Naive thymus-derived CD8-positive, alpha-beta T cell (primary cell): ENCODE measurements at regions not wholly inside any gene's neighbourhood (a gene's known extent, or its start where the extent isn't known, plus 50 kb on each side); places are given as distances from the start of the nearest gene placed in this dataset.
A peak's percentile ranks its signal among the peaks of the same experiment; 100 is the strongest.

Experiments
- ATAC-seq, 2 donors: fragments of 150-1000 bp; cut with Tn5 transposase in 1 of 2; sonication (Bioruptor Pico), chemical (Tn5 transposase) in 1 of 2; 1 replicate in 1 of 2; 2 replicates in 1 of 2; pipeline ENCODE4 v1.10.0; 2021; ENCODE audit warnings: mild to moderate bottlenecking in 2 of 2, moderate library complexity in 2 of 2
- POLR2A ChIA-PET: fragments of 350-600 bp; sonication (Branson Sonifier 250); formaldehyde crosslinking; loops from one replicate; lab custom pipeline; 2021; ENCODE audit warnings: antibody characterized with exemption; lab: Charles Lee
- DNase-seq, 10 donors: peaks; one replicate each; pipeline versions ENCODE4 v3.0.0 to v3.0.0-alpha.2; 2020 to 2022
- H3K27ac Mint-ChIP-seq, 10 donors: one replicate each; pipeline ENCODE4 v1.8.0; 2020 to 2022; ENCODE audit warnings: mild to moderate bottlenecking in 10 of 10, mixed read lengths in 10 of 10, moderate library complexity in 4 of 10, inconsistent platforms in 1 of 10
- H3K27me3 Mint-ChIP-seq, 5 donors: one replicate each; pipeline ENCODE4 v1.8.0; 2021 to 2022; ENCODE audit warnings: mixed read lengths in 5 of 5
- H3K36me3 Mint-ChIP-seq, 3 donors: one replicate each; pipeline ENCODE4 v1.8.0; 2020 to 2022; ENCODE audit warnings: mixed read lengths in 3 of 3, mild to moderate bottlenecking in 2 of 3, inconsistent platforms in 1 of 3
- H3K4me1 Mint-ChIP-seq, 4 donors: one replicate each; pipeline ENCODE4 v1.8.0; 2021 to 2022; ENCODE audit warnings: mixed read lengths in 4 of 4
- H3K4me3 Mint-ChIP-seq, 10 donors: one replicate each; pipeline ENCODE4 v1.8.0; 2020 to 2022; ENCODE audit warnings: mild to moderate bottlenecking in 10 of 10, mixed read lengths in 10 of 10, moderate library complexity in 6 of 10, inconsistent platforms in 1 of 10
- H3K9me3 Mint-ChIP-seq, 9 donors: one replicate each; pipeline ENCODE4 v1.8.0; 2020 to 2022; ENCODE audit warnings: mixed read lengths in 9 of 9, mild to moderate bottlenecking in 3 of 9, inconsistent platforms in 1 of 9, moderate library complexity in 1 of 9

- H3K4me1 Mint-ChIP-seq: peaks cover 4 to 22% (median 8%) of the 10 kb centered on the region in 4 donors
- POLR2A ChIA-PET: no interaction called here
- no peaks in the 10 kb centered on the region for H3K36me3 Mint-ChIP-seq
- peaks cover 0 to 6% (median 4%) of the 10 kb centered on the region in 5 donors for H3K27me3 Mint-ChIP-seq
- H3K4me3 Mint-ChIP-seq: no peak overlapping the region
- no peaks in the 10 kb centered on the region for H3K9me3 Mint-ChIP-seq
- no peak for DNase-seq
- no peak overlapping the region for H3K27ac Mint-ChIP-seq
- ATAC-seq: no peak
Measured at GRCh38 chr2:16261071-16261470, 320.7 kb downstream of the MYCN start.

GRCh38 chr2:16260041-16260830, 319.9 kb downstream of the MYCN start:
- no peak for ATAC-seq
- Mint-ChIP-seq H3K36me3 (no peaks in the 10 kb centered on the region), H3K4me3 (no peak overlapping the region), H3K9me3 (no peaks in the 10 kb centered on the region), H3K27ac (no peak overlapping the region), H3K27me3 (peaks cover 0 to 8% (median 3%) of the 10 kb centered on the region in 5 donors), H3K4me1 (peaks cover 4 to 22% (median 8%) of the 10 kb centered on the region in 4 donors)
- no peak for DNase-seq
- POLR2A ChIA-PET: no interaction called here

GRCh38 chr2:16259010-16259409, 318.7 kb downstream of the MYCN start:
- Mint-ChIP-seq H3K4me1 (peaks cover 4 to 22% (median 8%) of the 10 kb centered on the region in 4 donors), H3K27me3 (peaks cover 0 to 8% (median 7%) of the 10 kb centered on the region in 5 donors), H3K36me3 (no peaks in the 10 kb centered on the region), H3K9me3 (no peaks in the 10 kb centered on the region), H3K27ac (no peak overlapping the region), H3K4me3 (no peak overlapping the region)
- POLR2A ChIA-PET: no interaction called here
- ATAC-seq (no peak), DNase-seq (no peak)

- ATAC-seq: no peak
- no peak overlapping the region for H3K27ac Mint-ChIP-seq
- H3K4me1 Mint-ChIP-seq: peaks cover 4 to 22% (median 8%) of the 10 kb centered on the region in 4 donors
- H3K27me3 Mint-ChIP-seq: peaks cover 0 to 8% (median 5%) of the 10 kb centered on the region in 5 donors
- H3K9me3 Mint-ChIP-seq: no peaks in the 10 kb centered on the region
- DNase-seq: no peak
- H3K36me3 Mint-ChIP-seq: no peaks in the 10 kb centered on the region
- POLR2A ChIA-PET: no interaction called here
- H3K4me3 Mint-ChIP-seq: no peak overlapping the region
Measured at GRCh38 chr2:16258350-16258749, 318.0 kb downstream of the MYCN start.

GRCh38 chr2:16257322-16258028, 317.1 kb downstream of the MYCN start:
- no peak overlapping the region for H3K4me3 Mint-ChIP-seq
- DNase-seq (no peak), ATAC-seq (no peak)
- peaks cover 0 to 8% (median 4%) of the 10 kb centered on the region in 5 donors for H3K27me3 Mint-ChIP-seq
- H3K9me3 Mint-ChIP-seq: no peaks in the 10 kb centered on the region
- H3K27ac Mint-ChIP-seq: peak overlapping the region in 2 of 10 donors; percentile 38 to 41
- POLR2A ChIA-PET: no interaction called here
- peaks cover 4 to 22% (median 8%) of the 10 kb centered on the region in 4 donors for H3K4me1 Mint-ChIP-seq
- no peaks in the 10 kb centered on the region for H3K36me3 Mint-ChIP-seq

GRCh38 chr2:16256601-16257321, 316.4 kb downstream of the MYCN start:
- ATAC-seq (no peak), DNase-seq (no peak)
- peaks cover 4 to 22% (median 8%) of the 10 kb centered on the region in 4 donors for H3K4me1 Mint-ChIP-seq
- H3K4me3 Mint-ChIP-seq: peak overlapping the region in 1 of 10 donors; percentile 12
- no peaks in the 10 kb centered on the region for H3K36me3 Mint-ChIP-seq
- H3K27ac Mint-ChIP-seq: peak overlapping the region in 2 of 10 donors; percentile 38 to 41
- peaks cover 0 to 8% (median 4%) of the 10 kb centered on the region in 5 donors for H3K27me3 Mint-ChIP-seq
- POLR2A ChIA-PET: no interaction called here
- no peaks in the 10 kb centered on the region for H3K9me3 Mint-ChIP-seq

- Mint-ChIP-seq H3K27me3 (peaks cover 2 to 8% (median 4%) of the 10 kb centered on the region in 5 donors), H3K9me3 (no peaks in the 10 kb centered on the region), H3K4me1 (peaks cover 4 to 22% (median 8%) of the 10 kb centered on the region in 4 donors), H3K4me3 (no peak overlapping the region), H3K36me3 (no peaks in the 10 kb centered on the region), H3K27ac (no peak overlapping the region)
- no peak for ATAC-seq
- POLR2A ChIA-PET: no interaction called here
- no peak for DNase-seq
Measured at GRCh38 chr2:16255120-16255519, 314.8 kb downstream of the MYCN start.

- POLR2A ChIA-PET: no interaction called here
- peaks cover 4 to 22% (median 8%) of the 10 kb centered on the region in 4 donors for H3K4me1 Mint-ChIP-seq
- H3K27me3 Mint-ChIP-seq: peaks cover 2 to 8% (median 4%) of the 10 kb centered on the region in 5 donors
- no peaks in the 10 kb centered on the region for H3K9me3 Mint-ChIP-seq
- H3K27ac Mint-ChIP-seq: no peak overlapping the region
- H3K4me3 Mint-ChIP-seq: no peak overlapping the region
- no peaks in the 10 kb centered on the region for H3K36me3 Mint-ChIP-seq
- no peak for ATAC-seq
- no peak for DNase-seq
Measured at GRCh38 chr2:16254356-16254965, 314.1 kb downstream of the MYCN start.

- Mint-ChIP-seq H3K36me3 (no peaks in the 10 kb centered on the region), H3K9me3 (no peaks in the 10 kb centered on the region)
- ATAC-seq: no peak
Measured at GRCh38 chr2:16253291-16253690, 312.9 kb downstream of the MYCN start.

GRCh38 chr2:16252891-16253290, 312.5 kb downstream of the MYCN start:
- no peak overlapping the region for H3K27ac Mint-ChIP-seq
- H3K36me3 Mint-ChIP-seq: no peaks in the 10 kb centered on the region
- POLR2A ChIA-PET: no interaction called here
- DNase-seq: no peak
- no peak overlapping the region for H3K4me3 Mint-ChIP-seq
- peaks cover 4 to 8% (median 5%) of the 10 kb centered on the region in 5 donors for H3K27me3 Mint-ChIP-seq
- H3K9me3 Mint-ChIP-seq: no peaks in the 10 kb centered on the region
- no peak for ATAC-seq
- H3K4me1 Mint-ChIP-seq: peaks cover 4 to 18% (median 7%) of the 10 kb centered on the region in 4 donors

More at GRCh38 chr2:16253291-16253690, 312.9 kb downstream of the MYCN start:
- Mint-ChIP-seq H3K4me1 (peaks cover 4 to 22% (median 8%) of the 10 kb centered on the region in 4 donors), H3K27ac (no peak overlapping the region), H3K27me3 (peaks cover 4 to 8% (median 5%) of the 10 kb centered on the region in 5 donors), H3K4me3 (no peak overlapping the region)
- no peak for DNase-seq
- POLR2A ChIA-PET: no interaction called here

- ATAC-seq (no peak), DNase-seq (no peak)
- POLR2A ChIA-PET: no interaction called here
- Mint-ChIP-seq H3K4me3 (no peak overlapping the region), H3K27me3 (peaks cover 4 to 8% (median 5%) of the 10 kb centered on the region in 5 donors), H3K4me1 (peaks cover 0 to 11% (median 2%) of the 10 kb centered on the region in 4 donors), H3K36me3 (no peaks in the 10 kb centered on the region), H3K9me3 (no peaks in the 10 kb centered on the region), H3K27ac (no peak overlapping the region)
Measured at GRCh38 chr2:16252251-16252650, 311.9 kb downstream of the MYCN start.

- no peaks in the 10 kb centered on the region for H3K36me3 Mint-ChIP-seq
- H3K4me3 Mint-ChIP-seq: no peak overlapping the region
- H3K27me3 Mint-ChIP-seq: peaks cover 4 to 8% (median 5%) of the 10 kb centered on the region in 5 donors
- H3K4me1 Mint-ChIP-seq: peaks cover 0 to 6% (median 0%) of the 10 kb centered on the region in 4 donors
- DNase-seq (no peak), ATAC-seq (no peak)
- H3K27ac Mint-ChIP-seq: no peak overlapping the region
- POLR2A ChIA-PET: no interaction called here
- H3K9me3 Mint-ChIP-seq: no peaks in the 10 kb centered on the region
Measured at GRCh38 chr2:16251511-16252225, 311.3 kb downstream of the MYCN start.
